CD4-positive, alpha-beta T cell treated with Interleukin-2 at 100 ng/mL for 4 hours (primary cell): ENCODE measurements at regions not wholly inside any gene's neighbourhood (a gene's known extent, or its start where the extent isn't known, plus 50 kb on each side); places are given as distances from the start of the nearest gene placed in this dataset.
"Not testable (repeated sequence)": the region's sequence is repeated elsewhere in the genome, so short reads cannot be mapped to it uniquely, and the experiment has no call there.

Source experiments
- DNase-seq: peaks from one replicate; pipeline ENCODE4 v3.0.0-alpha.2; 2020; ENCODE audit warnings: low spot score

GRCh38 chr1:213680677-213681325, 307.0 kb upstream of the PROX1 start:
- DNase-seq = no peak

DNA sequence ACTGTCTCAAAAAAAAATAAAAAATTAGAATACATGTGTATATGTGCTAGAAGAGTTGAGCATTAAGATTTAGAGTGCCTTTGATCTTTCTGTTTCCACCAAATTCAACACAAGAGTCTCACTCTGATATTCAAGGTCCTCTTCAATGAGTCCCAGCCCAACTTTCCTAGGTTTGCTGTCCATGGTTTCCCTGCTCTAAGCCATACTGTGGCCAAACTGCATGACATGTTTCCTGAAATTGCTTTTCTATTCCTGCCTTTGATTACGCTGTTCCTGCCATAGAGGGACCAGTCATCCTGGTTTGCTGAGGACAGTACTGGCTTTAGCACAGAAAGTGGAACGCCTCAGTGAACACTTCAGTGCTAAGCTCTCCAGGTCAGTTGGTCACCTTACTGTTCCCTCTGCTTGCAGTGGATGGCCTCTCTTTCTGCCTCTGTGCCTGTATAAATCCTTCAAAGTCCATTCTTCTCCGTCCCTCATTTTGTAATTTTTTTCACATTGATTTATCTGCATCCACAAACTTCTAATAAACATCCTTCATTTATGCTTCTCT, 305.9 kb upstream of the PROX1 start:
- DNase-seq = no peak

GRCh38 chr1:213683529-213683928, 304.2 kb upstream of the PROX1 start:
- no peak for DNase-seq

DNA sequence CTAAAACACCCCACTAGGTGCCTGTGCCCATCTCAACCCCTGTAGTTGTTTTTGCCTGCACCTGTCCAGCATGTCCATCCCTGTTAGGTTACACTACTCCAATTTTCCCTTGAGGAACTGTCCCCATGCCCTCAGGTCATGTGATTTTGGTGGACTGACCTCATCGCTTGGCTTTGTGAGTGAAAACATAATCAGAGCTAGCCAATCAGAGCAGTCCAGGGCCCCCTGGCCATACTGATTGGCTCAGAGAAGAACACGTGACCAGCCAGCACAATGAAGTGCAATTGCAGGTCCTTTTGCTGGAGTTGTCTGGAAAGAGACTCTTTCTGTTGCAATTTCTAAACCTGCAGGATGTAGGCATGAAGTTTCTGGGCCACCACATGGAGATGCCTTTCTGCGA, 303.3 kb upstream of the PROX1 start:
- DNase-seq = no peak

GRCh38 chr1:213685992-213686582, 301.7 kb upstream of the PROX1 start:
- DNase-seq = no peak

GRCh38 chr1:213686983-213687382, 300.8 kb upstream of the PROX1 start:
- no peak for DNase-seq

DNA sequence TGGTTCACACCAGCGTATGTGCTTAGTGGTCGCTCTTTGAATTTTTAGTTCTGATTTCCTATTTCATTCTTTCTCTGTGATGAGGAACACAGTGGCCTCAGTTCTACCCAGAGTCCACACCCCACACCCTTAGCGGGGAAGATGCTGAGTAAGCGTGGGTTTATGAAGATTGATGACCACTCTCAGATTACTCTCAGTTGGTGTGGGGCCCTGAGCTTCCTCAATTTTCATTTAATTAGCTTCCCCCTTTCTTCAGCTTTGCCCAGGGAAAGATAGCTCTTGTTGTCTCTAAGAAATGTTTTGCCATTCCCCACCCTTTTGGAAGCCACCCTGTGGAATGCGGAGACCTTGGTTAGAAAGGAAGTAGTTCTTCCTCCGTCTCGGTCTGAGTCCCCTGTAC, 299.9 kb upstream of the PROX1 start:
- DNase-seq = no peak

GRCh38 chr1:213688655-213689054, 299.1 kb upstream of the PROX1 start:
- DNase-seq = no peak

DNA sequence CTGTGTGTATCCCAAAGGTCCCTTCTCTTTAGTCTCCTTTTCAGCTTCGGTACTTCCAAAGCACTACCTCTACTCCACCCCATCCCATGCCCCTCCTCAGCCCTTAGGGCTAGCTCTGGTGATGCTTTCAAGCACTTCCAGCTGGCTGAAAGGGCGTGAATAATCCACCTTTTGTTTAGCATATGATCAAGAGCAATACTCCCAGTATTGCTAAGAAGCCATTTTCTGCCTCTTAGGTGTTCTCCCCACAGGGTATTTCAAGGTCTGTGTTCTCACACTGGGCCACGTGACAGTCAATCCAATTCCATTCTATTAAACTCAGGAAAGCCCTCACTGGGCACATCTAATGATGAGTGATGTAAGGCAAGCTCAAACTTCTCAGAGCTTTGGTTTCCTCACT, 298.5 kb upstream of the PROX1 start:
- DNase-seq = no peak

- DNase-seq = no peak
Observed at GRCh38 chr1:213690341-213690917, 297.3 kb upstream of the PROX1 start.

DNA sequence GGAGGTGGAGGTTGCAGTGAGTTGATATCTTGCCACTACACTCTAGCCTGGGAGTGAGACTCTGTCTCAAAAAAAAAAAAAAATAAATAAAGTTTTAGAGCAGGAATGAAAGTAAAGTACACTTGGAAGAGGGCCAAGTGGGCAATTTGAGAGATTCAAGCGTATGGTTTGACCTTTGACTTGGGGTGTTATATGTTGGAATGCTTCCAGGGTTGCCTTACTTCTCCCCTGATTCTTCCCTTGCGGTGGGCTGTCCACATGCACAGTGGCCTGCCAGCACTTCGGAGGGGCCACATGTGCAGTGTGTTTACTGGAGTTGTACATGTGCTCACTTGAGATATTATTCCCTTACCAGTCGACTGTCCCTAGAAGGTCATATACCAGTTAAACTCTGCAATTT, 295.5 kb upstream of the PROX1 start:
- no peak for DNase-seq

- no peak for DNase-seq
Observed at GRCh38 chr1:213693864-213694263, 293.9 kb upstream of the PROX1 start.

- DNase-seq = no peak
Observed at GRCh38 chr1:213697192-213697802, 290.5 kb upstream of the PROX1 start.

DNA sequence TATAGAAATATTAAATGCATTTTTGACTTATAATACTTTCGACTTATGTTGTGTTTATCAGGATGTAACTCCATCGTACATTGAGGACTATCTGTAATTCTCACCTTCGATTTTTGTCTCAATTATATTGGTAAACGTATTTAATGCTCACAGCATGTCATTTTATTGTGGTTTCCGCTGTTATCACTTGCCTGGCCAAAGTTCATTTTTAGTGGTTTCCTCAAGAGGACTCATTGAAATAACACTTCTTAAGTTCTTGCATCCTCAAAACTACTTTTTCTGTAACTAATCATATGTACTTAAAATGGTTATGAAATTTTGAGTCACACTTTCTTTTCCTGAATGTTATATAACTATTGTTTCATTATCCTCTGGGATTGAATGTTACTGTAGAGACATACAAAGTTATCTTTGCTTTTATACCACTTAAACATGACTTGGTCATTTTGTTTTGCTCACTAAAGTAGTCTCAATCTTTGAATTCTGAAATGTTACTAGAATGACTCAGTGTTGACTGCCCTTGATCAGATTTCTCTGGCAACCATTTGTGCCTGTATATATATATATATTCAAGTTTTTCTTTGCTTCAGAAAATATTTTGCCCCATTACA, 289.6 kb upstream of the PROX1 start:
- DNase-seq = no peak

DNA sequence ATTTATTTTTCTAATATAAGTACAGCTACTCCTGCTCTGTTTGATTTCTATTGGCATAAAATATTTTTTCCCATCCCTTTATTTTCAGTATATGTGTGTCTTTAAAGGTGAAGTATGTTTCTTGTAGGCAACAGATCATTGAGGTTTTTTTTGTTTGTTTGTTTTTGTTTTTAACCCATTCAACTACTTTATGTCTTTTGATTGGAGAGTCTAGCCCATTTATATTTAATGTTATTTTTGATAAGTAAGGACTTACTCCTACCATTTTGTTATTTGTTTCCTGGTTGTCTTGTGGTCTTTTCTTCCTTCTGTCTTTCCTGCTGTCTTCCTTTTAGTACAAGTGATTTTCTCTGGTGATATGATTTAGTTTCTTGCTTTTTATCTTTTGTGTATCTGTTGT, 285.1 kb upstream of the PROX1 start:
- no peak for DNase-seq

DNA sequence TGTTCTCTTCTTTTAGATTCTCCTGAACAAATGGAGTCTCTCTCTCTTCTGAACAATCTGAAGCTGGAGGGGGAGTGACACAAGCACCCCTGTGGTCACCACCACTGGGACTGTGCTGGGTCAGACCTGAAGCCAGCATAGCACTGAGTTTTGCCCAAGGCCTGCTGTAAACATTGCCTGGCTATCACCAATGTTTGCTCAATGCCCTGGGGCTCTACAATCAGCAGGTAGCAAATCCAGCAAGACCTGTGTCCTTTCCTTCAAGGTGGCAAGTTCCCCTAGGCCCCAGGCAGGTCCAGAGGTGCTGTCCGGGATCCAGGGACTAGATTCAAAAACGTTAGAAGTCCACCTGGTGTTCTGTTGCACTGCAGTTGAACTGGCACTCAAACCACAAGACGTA, 282.8 kb upstream of the PROX1 start:
- DNase-seq = no peak

DNA sequence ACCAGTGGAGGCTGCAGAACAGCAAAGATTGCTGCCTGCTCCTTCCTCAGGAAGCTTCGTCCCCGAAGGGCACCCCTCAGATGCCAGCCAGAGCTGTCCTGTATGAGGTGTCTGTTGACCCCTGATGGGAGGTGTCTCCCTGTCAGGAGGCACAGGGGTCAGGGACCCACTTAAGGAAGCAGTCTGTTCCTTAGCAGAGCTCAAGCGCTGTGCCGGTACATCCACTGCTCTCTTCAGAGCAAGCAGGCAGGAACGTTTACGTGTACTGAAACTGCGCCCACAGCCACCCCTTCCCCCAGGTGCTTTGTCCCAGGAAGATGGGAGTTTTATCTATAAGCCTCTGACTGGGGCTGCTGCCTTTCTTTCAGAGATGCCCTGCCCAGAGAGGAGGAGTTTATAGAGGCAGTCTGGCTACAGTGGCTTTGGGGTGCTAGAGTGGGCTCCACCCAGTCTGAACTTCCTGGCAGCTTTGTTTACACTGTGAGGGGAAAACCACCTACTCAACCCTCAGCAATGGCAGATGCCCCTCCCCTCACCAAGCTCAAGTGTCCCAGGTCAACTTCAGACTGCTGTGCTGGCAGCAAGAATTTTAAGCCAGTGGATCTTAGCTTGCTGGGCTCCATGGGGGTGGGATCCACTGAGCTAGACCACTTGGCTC, 275.8 kb upstream of the PROX1 start:
- not testable (repeated sequence) for DNase-seq

DNA sequence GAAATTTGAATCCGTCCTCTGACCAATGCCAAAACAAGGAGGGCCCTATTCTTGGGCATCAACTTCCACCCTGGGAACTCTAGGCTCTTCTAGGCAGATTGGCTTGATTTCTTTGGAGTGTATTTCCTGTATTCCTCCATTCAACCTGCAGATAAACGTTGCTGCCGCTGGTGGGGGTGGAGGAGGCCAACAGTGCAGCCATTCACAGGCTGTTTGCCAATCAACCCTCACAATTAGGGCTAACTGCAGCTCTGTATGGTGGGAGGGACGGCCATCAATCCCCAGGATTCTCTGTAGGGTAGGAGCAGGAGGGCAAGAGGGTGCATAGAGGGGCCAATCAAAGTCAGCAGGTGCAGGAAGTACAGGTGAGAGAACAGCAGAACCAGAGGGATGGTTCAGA, 273.1 kb upstream of the PROX1 start:
- DNase-seq = no peak

GRCh38 chr1:213715182-213715581, 272.6 kb upstream of the PROX1 start:
- DNase-seq = no peak

GRCh38 chr1:213719462-213719861, 268.3 kb upstream of the PROX1 start:
- no peak for DNase-seq

DNA sequence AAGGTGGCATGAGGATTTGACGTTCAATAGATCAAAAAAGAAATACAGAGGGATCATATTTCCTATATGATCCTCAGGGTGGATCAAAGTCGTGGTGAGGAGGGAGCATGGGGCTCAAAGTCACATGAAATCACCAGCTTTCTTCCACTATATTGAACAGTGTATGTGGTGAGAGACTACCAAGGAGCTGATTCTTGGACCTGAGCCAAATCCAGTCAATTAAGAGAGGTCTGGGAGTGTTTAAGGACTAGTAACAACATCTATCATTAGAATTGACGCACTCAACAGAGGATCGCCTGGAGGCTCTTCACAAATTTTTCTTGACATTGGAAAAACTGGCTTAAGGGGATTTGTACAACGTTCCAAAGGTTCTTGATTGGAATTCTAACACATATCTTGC, 267.7 kb upstream of the PROX1 start:
- DNase-seq = no peak

- no peak for DNase-seq
Observed at GRCh38 chr1:213723187-213723586, 264.6 kb upstream of the PROX1 start.
